Adrenal gland (tissue), 9 donors: ENCODE measurements at regions not wholly inside any gene's neighbourhood (a gene's known extent, or its start where the extent isn't known, plus 50 kb on each side); places are given as distances from the start of the nearest gene placed in this dataset.
A peak's percentile ranks its signal among the peaks of the same experiment; 100 is the strongest.

Source experiments
- DNase-seq, 7 donors: peaks; one replicate each; pipeline ENCODE4 v3.0.0-alpha.2; 2019 to 2020
- H3K27ac ChIP-seq, 5 donors: fragments of 200-600 bp; sonication (generic) in 4 of 5; 1 replicate in 3 of 5; 2 replicates in 2 of 5; pipeline versions ENCODE4 v1.5.1 to v1.8.0; 2016 to 2020; ENCODE audit warnings: mild to moderate bottlenecking in 1 of 5
- H3K27me3 ChIP-seq: fragments of 200-600 bp; 2 replicates; pipeline ENCODE4 v1.8.0; 2021
- H3K36me3 ChIP-seq, 2 donors: fragments of 200-600 bp; replicated peaks in 1 of 2; 1 replicate in 1 of 2; 2 replicates in 1 of 2; pipeline versions ENCODE4 v1.5.1 to v1.8.0; 2018 to 2022
- H3K4me1 ChIP-seq, 2 donors: fragments of 200-600 bp; replicated peaks in 1 of 2; 1 replicate in 1 of 2; 2 replicates in 1 of 2; pipeline versions ENCODE4 v1.5.1 to v1.8.0; 2018 to 2021
- H3K4me3 ChIP-seq, 4 donors: fragments of 200-600 bp; sonication (generic) in 3 of 4; one replicate each; pipeline ENCODE4 v1.5.1; 2016 to 2018
- H3K9me3 ChIP-seq, 3 donors: fragments of 200-600 bp; sonication (generic) in 1 of 3; replicated peaks in 1 of 3; 1 replicate in 2 of 3; 2 replicates in 1 of 3; pipeline versions ENCODE4 v1.5.1 to v1.8.0; 2016 to 2021
- POLR2A ChIP-seq, 2 donors: fragments of 450-650 bp; IDR thresholded peaks; one replicate each; pipeline ENCODE4 v1.6.1; 2017; ENCODE audit warnings: antibody characterized with exemption in 2 of 2, mild to moderate bottlenecking in 2 of 2, moderate library complexity in 1 of 2
- WGBS, 4 donors: extraction: QIAGEN DNeasy Blood & Tissue Kit in 2 of 4; methylation state at CpG; one replicate each; pipeline versions ENCODE4 v1.1.5 to v1.1.7; 2013 to 2017; 5-methylcytosine and 5-hydroxymethylcytosine counted together
- intact Hi-C, 2 donors: fragments of 100-400 bp; cut with DNase I; formaldehyde crosslinking; loops; one replicate each; pipeline versions ENCODE4 v1.14.1 to v1.15.0; 2022 to 2023
- TF ChIP-seq, protein P1 (sequence below), 6 experiments: fragments of 450-650 bp in 4 of 6; fragments of 200-600 bp in 2 of 6; sonication (generic) in 1 of 6; IDR thresholded peaks; 1 replicate in 5 of 6; 2 replicates in 1 of 6; pipeline versions ENCODE4 v1.5.1 to v1.8.0; 2016 to 2021; ENCODE audit warnings: antibody characterized with exemption in 6 of 6, mild to moderate bottlenecking in 2 of 6, moderate library complexity in 1 of 6
- donor health status: healthy with polysubstance abuse.
- donor health status: Bipolar disorder and iron deficiency.
- donor health status: DM: yes; HTN: yes; CAD: no.
- donor health status: DM: no; HTN: no; CAD: no.
- donor health status: DM: no; HTN: no; CAD: no.

DNA sequence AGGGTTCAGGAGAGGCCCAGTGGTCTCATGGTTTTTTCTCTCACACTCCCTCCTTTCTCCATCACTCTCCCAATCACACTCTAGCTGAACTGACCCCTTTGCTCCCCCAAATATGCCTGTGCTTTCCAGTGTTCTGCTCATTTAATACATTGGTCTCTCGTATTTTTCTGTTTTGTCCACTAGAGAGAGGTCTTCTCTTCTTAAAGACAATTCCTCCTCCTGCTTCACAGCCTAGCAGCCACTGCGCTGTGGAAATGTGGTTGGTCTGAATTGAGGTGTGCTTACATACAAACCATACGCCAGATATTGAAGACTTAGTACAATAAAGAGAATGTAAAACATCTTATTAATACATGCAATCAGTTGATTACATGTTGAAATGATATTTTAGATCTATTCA lies 60.6 kb upstream of the XCR1 start:
- 54 to 66% (median 60%) methylated on average over 3 of the region's 3 CpGs for WGBS, 4 donors
- TF ChIP-seq, protein P1, sequence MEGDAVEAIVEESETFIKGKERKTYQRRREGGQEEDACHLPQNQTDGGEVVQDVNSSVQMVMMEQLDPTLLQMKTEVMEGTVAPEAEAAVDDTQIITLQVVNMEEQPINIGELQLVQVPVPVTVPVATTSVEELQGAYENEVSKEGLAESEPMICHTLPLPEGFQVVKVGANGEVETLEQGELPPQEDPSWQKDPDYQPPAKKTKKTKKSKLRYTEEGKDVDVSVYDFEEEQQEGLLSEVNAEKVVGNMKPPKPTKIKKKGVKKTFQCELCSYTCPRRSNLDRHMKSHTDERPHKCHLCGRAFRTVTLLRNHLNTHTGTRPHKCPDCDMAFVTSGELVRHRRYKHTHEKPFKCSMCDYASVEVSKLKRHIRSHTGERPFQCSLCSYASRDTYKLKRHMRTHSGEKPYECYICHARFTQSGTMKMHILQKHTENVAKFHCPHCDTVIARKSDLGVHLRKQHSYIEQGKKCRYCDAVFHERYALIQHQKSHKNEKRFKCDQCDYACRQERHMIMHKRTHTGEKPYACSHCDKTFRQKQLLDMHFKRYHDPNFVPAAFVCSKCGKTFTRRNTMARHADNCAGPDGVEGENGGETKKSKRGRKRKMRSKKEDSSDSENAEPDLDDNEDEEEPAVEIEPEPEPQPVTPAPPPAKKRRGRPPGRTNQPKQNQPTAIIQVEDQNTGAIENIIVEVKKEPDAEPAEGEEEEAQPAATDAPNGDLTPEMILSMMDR (IDR thresholded peaks at IDR 0.05) = peak in 4 of 6 experiments; percentile 23 to 42 (median 27)
- TF ChIP-seq POLR2A (IDR thresholded peaks at IDR 0.05) = no peak
- Histone ChIP-seq H3K4me3 (no peak overlapping the region), H3K4me1 (peaks cover 0 to 4% of the 10 kb centered on the region in 2 donors), H3K27me3 (no peaks in the 10 kb centered on the region), H3K36me3 (no peaks in the 10 kb centered on the region), H3K27ac (no peak overlapping the region), H3K9me3 (no peaks in the 10 kb centered on the region)
- intact Hi-C loops = loop anchor here (10.0 kb wide), 2 partner anchors 287 to 323 kb away; partner anchors contain the start of gene CCR5 (in 1 of the 2)
- no peak for DNase-seq

GRCh38 chr3:46086986-46087385 lies 59.7 kb upstream of the XCR1 start:
- intact Hi-C loops = loop anchor here (10.0 kb wide), 2 partner anchors 288 to 322 kb away; partner anchors contain the start of gene CCR5 (in 1 of the 2)

GRCh38 chr3:46086083-46086437 lies 58.8 kb upstream of the XCR1 start:
- no peak for TF ChIP-seq POLR2A (IDR thresholded peaks at IDR 0.05)
- TF ChIP-seq, protein P1 (IDR thresholded peaks at IDR 0.05) = no peak
- no peaks in the 10 kb centered on the region for H3K27me3 ChIP-seq
- no peak overlapping the region for H3K4me3 ChIP-seq
- intact Hi-C loops = loop anchor here (10.0 kb wide), 2 partner anchors 289 to 321 kb away; partner anchors contain the start of gene CCR5 (in 1 of the 2)
- 96 to 98% (median 96%) methylated on average over 4 of the region's 4 CpGs for WGBS, 4 donors
- H3K36me3 ChIP-seq = no peaks in the 10 kb centered on the region
- H3K27ac ChIP-seq = no peak overlapping the region
- peaks cover 0 to 4% of the 10 kb centered on the region in 2 donors for H3K4me1 ChIP-seq
- H3K9me3 ChIP-seq = no peaks in the 10 kb centered on the region
- DNase-seq = no peak

More at GRCh38 chr3:46086986-46087385, 59.7 kb upstream of the XCR1 start:
- Histone ChIP-seq H3K4me1 (peaks cover 0 to 4% of the 10 kb centered on the region in 2 donors), H3K36me3 (no peaks in the 10 kb centered on the region), H3K4me3 (no peak overlapping the region), H3K9me3 (no peaks in the 10 kb centered on the region), H3K27me3 (no peaks in the 10 kb centered on the region), H3K27ac (no peak overlapping the region)
- DNase-seq = no peak
- TF ChIP-seq POLR2A (IDR thresholded peaks at IDR 0.05) = no peak
- TF ChIP-seq, protein P1 (IDR thresholded peaks at IDR 0.05) = no peak
- 89 to 95% (median 90%) methylated on average over 5 of the region's 5 CpGs for WGBS, 4 donors

- DNase-seq = no peak
- no peak for TF ChIP-seq POLR2A (IDR thresholded peaks at IDR 0.05)
- TF ChIP-seq, protein P1 (IDR thresholded peaks at IDR 0.05) = no peak
- no peaks in the 10 kb centered on the region for H3K9me3 ChIP-seq
- no peak overlapping the region for H3K4me3 ChIP-seq
- WGBS, 4 donors = 36 to 53% (median 49%) methylated on average over 3 of the region's 3 CpGs
- H3K36me3 ChIP-seq = no peaks in the 10 kb centered on the region
- peaks cover 0 to 4% of the 10 kb centered on the region in 2 donors for H3K4me1 ChIP-seq
- intact Hi-C loops = loop anchor here (10.0 kb wide), 2 partner anchors 289 to 321 kb away; partner anchors contain the start of gene CCR5 (in 1 of the 2)
- H3K27ac ChIP-seq = no peak overlapping the region
- H3K27me3 ChIP-seq = no peaks in the 10 kb centered on the region
Observed at GRCh38 chr3:46085421-46086082, 58.3 kb upstream of the XCR1 start.
